H9 (cell line): ENCODE measurements at regions not wholly inside any gene's neighbourhood (a gene's known extent, or its start where the extent isn't known, plus 50 kb on each side); places are given as distances from the start of the nearest gene placed in this dataset.

ENCODE experiments used
- DNase-seq: peaks from one replicate; pipeline ENCODE4 v3.0.0-alpha.2; 2017
- H2AFZ ChIP-seq: one replicate; pipeline ENCODE4 v1.6.1; 2013; ENCODE audit warnings: mild to moderate bottlenecking, low read length, control low read depth, moderate library complexity
- H2AK5ac ChIP-seq: 2 replicates; pipeline ENCODE4 v1.6.1; 2013; ENCODE audit warnings: low read length, control low read depth, mixed read lengths; ENCODE audit not compliant: insufficient read length
- H2BK120ac ChIP-seq: one replicate; pipeline ENCODE4 v1.6.1; 2013; ENCODE audit warnings: low read depth, mild to moderate bottlenecking, low read length, control low read depth, inconsistent platforms; ENCODE audit not compliant: poor library complexity, severe bottlenecking
- H2BK12ac ChIP-seq: 2 replicates; pipeline ENCODE4 v1.6.1; 2013; ENCODE audit warnings: low read length, control low read depth, mixed read lengths, low read depth; ENCODE audit not compliant: insufficient read length
- H2BK15ac ChIP-seq: 2 replicates; pipeline ENCODE4 v1.6.1; 2013; ENCODE audit warnings: low read depth, low read length, control low read depth
- H2BK20ac ChIP-seq: one replicate; pipeline ENCODE4 v1.6.1; 2013; ENCODE audit warnings: low read depth, mild to moderate bottlenecking, low read length, control low read depth, inconsistent platforms; ENCODE audit not compliant: poor library complexity, severe bottlenecking
- H2BK5ac ChIP-seq: 2 replicates; pipeline ENCODE4 v1.6.1; 2013; ENCODE audit warnings: low read length, control low read depth, mixed read lengths; ENCODE audit not compliant: insufficient read length
- H3K14ac ChIP-seq: 2 replicates; pipeline ENCODE4 v1.6.1; 2013; ENCODE audit warnings: low read length, control low read depth; ENCODE audit not compliant: insufficient read depth
- H3K18ac ChIP-seq: 2 replicates; pipeline ENCODE4 v1.6.1; 2013; ENCODE audit warnings: low read depth, mild to moderate bottlenecking, mixed read lengths, low read length, control low read depth; ENCODE audit not compliant: insufficient read length
- H3K23ac ChIP-seq: 2 replicates; pipeline ENCODE4 v1.6.1; 2013; ENCODE audit warnings: low read length, control low read depth, mixed read lengths, low read depth; ENCODE audit not compliant: insufficient read length
- H3K23me2 ChIP-seq: 2 replicates; pipeline ENCODE4 v1.6.1; 2013; ENCODE audit warnings: low read depth, mild to moderate bottlenecking, mixed read lengths, low read length, control low read depth; ENCODE audit not compliant: insufficient read length, poor library complexity, severe bottlenecking
- H3K27ac ChIP-seq: 2 replicates; pipeline ENCODE4 v1.5.1; 2013; ENCODE audit warnings: low read length, control low read depth, mixed read lengths, low read depth; ENCODE audit not compliant: insufficient read length
- H3K27me3 ChIP-seq: 2 replicates; pipeline ENCODE4 v1.6.1; 2013; ENCODE audit warnings: low read length, control low read depth, inconsistent platforms; ENCODE audit not compliant: insufficient read depth
- H3K4ac ChIP-seq: 2 replicates; pipeline ENCODE4 v1.6.1; 2013; ENCODE audit warnings: low read depth, mild to moderate bottlenecking, control low read depth, inconsistent platforms, low read length, moderate library complexity
- H3K4me1 ChIP-seq: 2 replicates; pipeline ENCODE4 v1.6.1; 2013; ENCODE audit warnings: low read length, control low read depth, inconsistent platforms; ENCODE audit not compliant: insufficient read depth
- H3K4me2 ChIP-seq: 2 replicates; pipeline ENCODE4 v1.6.1; 2013; ENCODE audit warnings: low read length, control low read depth, mixed read lengths; ENCODE audit not compliant: insufficient read length, insufficient read depth
- H3K56ac ChIP-seq: 2 replicates; pipeline ENCODE4 v1.6.1; 2013; ENCODE audit warnings: low read depth, mild to moderate bottlenecking, mixed read lengths, low read length, control low read depth; ENCODE audit not compliant: insufficient read length
- H3K79me1 ChIP-seq: 2 replicates; pipeline ENCODE4 v1.6.1; 2013; ENCODE audit warnings: low read depth, mild to moderate bottlenecking, moderate library complexity, low read length, control low read depth, inconsistent platforms; ENCODE audit not compliant: insufficient read depth, poor library complexity, severe bottlenecking
- H3K79me2 ChIP-seq: 2 replicates; pipeline ENCODE4 v1.6.1; 2013; ENCODE audit warnings: low read length, control low read depth, inconsistent platforms; ENCODE audit not compliant: insufficient read depth
- H3K9ac ChIP-seq: 2 replicates; pipeline ENCODE4 v1.6.1; 2013; ENCODE audit warnings: low read length, control low read depth, mixed read lengths; ENCODE audit not compliant: insufficient read length; ENCODE audit errors: extremely low read depth
- H3K9me3 ChIP-seq: one replicate; pipeline ENCODE4 v1.6.1; 2013; ENCODE audit warnings: low read depth, low read length, inconsistent platforms; ENCODE audit not compliant: control insufficient read depth
- H3T11ph ChIP-seq: one replicate; pipeline ENCODE4 v1.6.1; 2013; ENCODE audit warnings: mild to moderate bottlenecking, low read length, control low read depth, inconsistent platforms
- H4K20me1 ChIP-seq: one replicate; pipeline ENCODE4 v1.6.1; 2013; ENCODE audit not compliant: control insufficient read depth, insufficient read length, insufficient read depth
- H4K5ac ChIP-seq: 2 replicates; pipeline ENCODE4 v1.6.1; 2013; ENCODE audit warnings: low read depth, mild to moderate bottlenecking, mixed read lengths, low read length, control low read depth; ENCODE audit not compliant: insufficient read length
- H4K8ac ChIP-seq: replicated peaks from 2 replicates; pipeline ENCODE4 v1.6.1; 2013; ENCODE audit warnings: low read length, control low read depth, mixed read lengths, low read depth; ENCODE audit not compliant: insufficient read length
- H4K91ac ChIP-seq: 2 replicates; pipeline ENCODE4 v1.6.1; 2013; ENCODE audit warnings: low read depth, mild to moderate bottlenecking, moderate library complexity, mixed read lengths, low read length, control low read depth; ENCODE audit not compliant: insufficient read length
- H3K27ac Mint-ChIP-seq, 3 experiments: 2 replicates in 2 of 3; 3 replicates in 1 of 3; pipeline ENCODE4 v1.8.0; 2020 to 2021; ENCODE audit warnings: mixed read lengths in 3 of 3, mild to moderate bottlenecking in 1 of 3, moderate library complexity in 1 of 3
- H3K27me3 Mint-ChIP-seq: 2 replicates; pipeline ENCODE4 v1.8.0; 2021; ENCODE audit warnings: low read depth, mild to moderate bottlenecking, moderate library complexity, mixed read lengths
- H3K36me3 Mint-ChIP-seq, 3 experiments: 2 replicates in 2 of 3; 3 replicates in 1 of 3; pipeline ENCODE4 v1.8.0; 2020 to 2021; ENCODE audit warnings: low read depth in 3 of 3, mixed read lengths in 3 of 3; ENCODE audit not compliant: insufficient read depth in 1 of 3
- H3K4me1 Mint-ChIP-seq, 2 experiments: 2 replicates each; pipeline ENCODE4 v1.8.0; 2020; ENCODE audit warnings: mixed read lengths in 2 of 2
- H3K4me3 Mint-ChIP-seq, 2 experiments: 2 replicates in 1 of 2; 3 replicates in 1 of 2; pipeline ENCODE4 v1.8.0; 2020 to 2021; ENCODE audit warnings: mild to moderate bottlenecking in 2 of 2, mixed read lengths in 2 of 2, moderate library complexity in 1 of 2
- H3K9me3 Mint-ChIP-seq, 2 experiments: 2 replicates in 1 of 2; 3 replicates in 1 of 2; pipeline ENCODE4 v1.8.0; 2020; ENCODE audit warnings: mild to moderate bottlenecking in 2 of 2, mixed read lengths in 2 of 2, moderate library complexity in 1 of 2
- WGBS: extraction: QIAGEN DNeasy Blood & Tissue Kit; methylation state at CpG from one replicate; pipeline ENCODE4 v1.1.7; 2013; ENCODE audit warnings: missing lambda C conversion rate, low lambda C conversion rate, mixed read lengths; ENCODE audit not compliant: insufficient read length; ENCODE audit errors: extremely low coverage; 5-methylcytosine and 5-hydroxymethylcytosine counted together
- TF ChIP-seq, protein P1 (sequence below): fragments of 200-600 bp; sonication (generic); conservative IDR thresholded peaks from 3 replicates; pipeline ENCODE4 v1.8.0; 2021; ENCODE audit warnings: antibody characterized with exemption, mild to moderate bottlenecking

DNA sequence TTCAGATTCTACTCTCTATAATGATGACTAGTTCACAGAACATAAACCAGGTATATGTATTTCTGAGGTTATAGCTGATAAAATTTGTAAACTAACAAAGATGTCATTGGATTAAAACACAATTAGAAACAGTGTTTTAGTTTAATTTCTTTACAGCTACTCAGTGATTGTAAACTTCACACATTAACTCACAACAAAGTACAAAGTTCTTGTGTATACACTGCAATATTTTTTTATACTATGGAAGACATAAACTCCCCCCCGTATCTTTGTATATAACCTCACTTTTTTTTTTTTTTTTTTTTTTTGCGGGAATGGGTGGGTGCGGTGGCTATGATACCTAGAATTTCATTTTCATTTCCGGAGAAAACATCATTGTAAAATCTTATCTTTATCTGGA is 1043.2 kb downstream of the PCDH18 start:
- H3K4me1 ChIP-seq = no peaks in the 10 kb centered on the region
- no peak overlapping the region for H3K56ac ChIP-seq
- H3K27ac ChIP-seq = no peak overlapping the region
- H3K9ac ChIP-seq = no peak overlapping the region
- no peak overlapping the region for H3K14ac ChIP-seq
- no peaks in the 10 kb centered on the region for H3K23me2 ChIP-seq
- no peak overlapping the region for H2BK15ac ChIP-seq
- no peak overlapping the region for H3K4me3 Mint-ChIP-seq
- no peak overlapping the region for H3K4me2 ChIP-seq
- no peaks in the 10 kb centered on the region for H3K79me1 ChIP-seq
- TF ChIP-seq, protein P1, sequence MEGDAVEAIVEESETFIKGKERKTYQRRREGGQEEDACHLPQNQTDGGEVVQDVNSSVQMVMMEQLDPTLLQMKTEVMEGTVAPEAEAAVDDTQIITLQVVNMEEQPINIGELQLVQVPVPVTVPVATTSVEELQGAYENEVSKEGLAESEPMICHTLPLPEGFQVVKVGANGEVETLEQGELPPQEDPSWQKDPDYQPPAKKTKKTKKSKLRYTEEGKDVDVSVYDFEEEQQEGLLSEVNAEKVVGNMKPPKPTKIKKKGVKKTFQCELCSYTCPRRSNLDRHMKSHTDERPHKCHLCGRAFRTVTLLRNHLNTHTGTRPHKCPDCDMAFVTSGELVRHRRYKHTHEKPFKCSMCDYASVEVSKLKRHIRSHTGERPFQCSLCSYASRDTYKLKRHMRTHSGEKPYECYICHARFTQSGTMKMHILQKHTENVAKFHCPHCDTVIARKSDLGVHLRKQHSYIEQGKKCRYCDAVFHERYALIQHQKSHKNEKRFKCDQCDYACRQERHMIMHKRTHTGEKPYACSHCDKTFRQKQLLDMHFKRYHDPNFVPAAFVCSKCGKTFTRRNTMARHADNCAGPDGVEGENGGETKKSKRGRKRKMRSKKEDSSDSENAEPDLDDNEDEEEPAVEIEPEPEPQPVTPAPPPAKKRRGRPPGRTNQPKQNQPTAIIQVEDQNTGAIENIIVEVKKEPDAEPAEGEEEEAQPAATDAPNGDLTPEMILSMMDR = no peak
- H2AK5ac ChIP-seq = no peak overlapping the region
- WGBS = no CpG with 5 or more reads among the region's 4 CpGs
- H3K9me3 ChIP-seq = no peaks in the 10 kb centered on the region
- H2BK5ac ChIP-seq = no peak overlapping the region
- no peaks in the 10 kb centered on the region for H3K27me3 Mint-ChIP-seq
- no peaks in the 10 kb centered on the region for H3K9me3 Mint-ChIP-seq
- no peak overlapping the region for H4K8ac ChIP-seq
- H2BK120ac ChIP-seq = no peak overlapping the region
- no peak overlapping the region for H4K91ac ChIP-seq
- no peak overlapping the region for H2BK20ac ChIP-seq
- no peak overlapping the region for H3K18ac ChIP-seq
- H4K5ac ChIP-seq = no peak overlapping the region
- H3K23ac ChIP-seq = no peak overlapping the region
- no peaks in the 10 kb centered on the region for H3K36me3 Mint-ChIP-seq
- no peak overlapping the region for H2AFZ ChIP-seq
- no peak overlapping the region for H3T11ph ChIP-seq
- H2BK12ac ChIP-seq = no peak overlapping the region
- no peak overlapping the region for H3K4ac ChIP-seq
- H4K20me1 ChIP-seq = no peaks in the 10 kb centered on the region
- H3K4me1 Mint-ChIP-seq = no peaks in the 10 kb centered on the region
- no peak for DNase-seq
- no peaks in the 10 kb centered on the region for H3K79me2 ChIP-seq
- H3K27me3 ChIP-seq = no peaks in the 10 kb centered on the region
- H3K27ac Mint-ChIP-seq = no peak overlapping the region
